PC-3 (cell line): ENCODE measurements at regions not wholly inside any gene's neighbourhood (a gene's known extent, or its start where the extent isn't known, plus 50 kb on each side); places are given as distances from the start of the nearest gene placed in this dataset.

Experiments used
- ATAC-seq: fragments of 200-7000 bp; cut with Tn5 transposase; 2 replicates; pipeline ENCODE4 v1.9.1; 2020; ENCODE audit warnings: mild to moderate bottlenecking, moderate library complexity
- BruUV-seq: library from RNA; stranded (reverse); fragments of 400-500 nt; replicated peaks from 2 replicates; lab custom pipeline; 2021; lab: Mats Ljungman, UMichigan
- CTCF ChIA-PET: fragments of 300-600 bp; sonication (Branson Sonifier 250); formaldehyde crosslinking; loops from one replicate; lab custom pipeline; 2022; ENCODE audit warnings: antibody characterized with exemption; lab: Charles Lee
- POLR2A ChIA-PET: fragments of 300-600 bp; sonication (Branson Sonifier 250); formaldehyde crosslinking; loops from one replicate; lab custom pipeline; 2022; ENCODE audit warnings: antibody characterized with exemption; ENCODE audit not compliant: unreplicated experiment; lab: Charles Lee
- DNase-seq: peaks from one replicate; pipeline ENCODE4 v3.0.0-alpha.2; 2015
- H2AFZ ChIP-seq: fragments of 300-600 bp; sonication (generic); 2 replicates; pipeline ENCODE4 v1.6.0; 2016; ENCODE audit warnings: antibody characterized with exemption, low read length
- H3F3A ChIP-seq: fragments of 300-600 bp; sonication (generic); one replicate; pipeline ENCODE4 v1.6.0; 2017; ENCODE audit warnings: antibody characterized with exemption, low read length, control low read depth, mild to moderate bottlenecking; ENCODE audit not compliant: unreplicated experiment
- H3K27ac ChIP-seq: fragments of 300-600 bp; sonication (generic); 2 replicates; pipeline ENCODE4 v1.5.1; 2016; ENCODE audit warnings: mild to moderate bottlenecking, low read length
- H3K27me3 ChIP-seq: fragments of 300-600 bp; sonication (generic); 2 replicates; pipeline ENCODE4 v1.6.1; 2016; ENCODE audit warnings: low read length, mixed read lengths
- H3K36me3 ChIP-seq: fragments of 300-600 bp; sonication (generic); 2 replicates; pipeline ENCODE4 v1.6.1; 2016; ENCODE audit warnings: low read depth, mixed run types, low read length, mixed read lengths
- H3K4me1 ChIP-seq: fragments of 300-600 bp; sonication (generic); 2 replicates; pipeline ENCODE4 v1.5.1; 2016; ENCODE audit warnings: low read length; ENCODE audit not compliant: insufficient read depth
- H3K4me2 ChIP-seq: fragments of 300-600 bp; sonication (generic); 2 replicates; pipeline ENCODE4 v1.6.0; 2016; ENCODE audit warnings: low read length
- H3K4me3 ChIP-seq: fragments of 300-600 bp; sonication (generic); 2 replicates; pipeline ENCODE4 v1.5.1; 2016; ENCODE audit warnings: mild to moderate bottlenecking, low read length, mixed read lengths
- H3K79me2 ChIP-seq: fragments of 300-600 bp; sonication (generic); 2 replicates; pipeline ENCODE4 v1.6.1; 2017; ENCODE audit warnings: low read length, mixed read lengths
- H3K9ac ChIP-seq: fragments of 300-600 bp; sonication (generic); 2 replicates; pipeline ENCODE4 v1.6.0; 2016; ENCODE audit warnings: mild to moderate bottlenecking, low read length
- H3K9me2 ChIP-seq: fragments of 300-600 bp; sonication (generic); replicated peaks from 2 replicates; pipeline ENCODE4 v1.6.1; 2016; ENCODE audit warnings: mixed run types, low read length, mixed read lengths
- H3K9me3 ChIP-seq: fragments of 300-600 bp; sonication (generic); 2 replicates; pipeline ENCODE4 v1.6.1; 2016; ENCODE audit warnings: low read length, mixed read lengths
- H4K20me1 ChIP-seq: fragments of 300-600 bp; sonication (generic); 2 replicates; pipeline ENCODE4 v1.6.1; 2016; ENCODE audit warnings: low read length, mixed read lengths
- EZH2 ChIP-seq: fragments of 300-600 bp; sonication (generic); IDR thresholded peaks from one replicate; pipeline ENCODE4 v1.6.1; 2017; ENCODE audit warnings: antibody characterized with exemption, mild to moderate bottlenecking, low read length; ENCODE audit not compliant: unreplicated experiment
- EZH2phosphoT487 ChIP-seq: fragments of 300-600 bp; sonication (generic); IDR thresholded peaks from 2 replicates; pipeline ENCODE4 v1.6.1; 2018; ENCODE audit warnings: mild to moderate bottlenecking, antibody characterized with exemption, low read length, borderline replicate concordance
- intact Hi-C: fragments of 100-400 bp; cut with micrococcal nuclease; formaldehyde crosslinking; loops from 2 replicates; pipeline ENCODE4 v1.9.0; 2023
- TF ChIP-seq, protein P1 (sequence below): fragments of 300-600 bp; sonication (generic); conservative IDR thresholded peaks from 2 replicates; pipeline ENCODE4 v1.5.1; 2017; ENCODE audit warnings: antibody characterized with exemption, low read depth, mild to moderate bottlenecking, low read length

DNA sequence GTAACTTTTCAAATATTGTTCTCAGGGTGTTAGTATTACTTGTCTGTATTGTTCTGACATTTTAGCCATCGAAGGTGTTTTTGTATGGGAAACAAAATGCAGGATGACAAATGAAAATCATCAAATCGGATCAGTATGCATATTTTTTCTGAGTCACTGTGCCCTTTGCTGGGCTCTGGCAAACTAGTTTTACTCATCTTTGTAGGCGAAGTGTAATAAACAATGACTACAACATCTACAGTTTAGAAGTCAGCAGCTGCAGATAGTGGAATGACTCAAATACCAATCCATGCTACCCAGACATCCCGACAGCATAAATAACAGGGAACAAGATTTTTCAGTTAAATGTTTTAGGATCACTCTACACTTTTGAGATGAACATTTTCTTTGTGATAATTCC, 557.3 kb upstream of the TENM3 start:
- BruUV-seq: no TSS peak
- no peaks in the 10 kb centered on the region for H3K27me3 ChIP-seq
- CTCF ChIA-PET: interaction anchor here (0.7 kb wide), 1 partner anchor 20 kb away, joined by 7 read pairs; no protein-coding TSS in a partner anchor

DNA sequence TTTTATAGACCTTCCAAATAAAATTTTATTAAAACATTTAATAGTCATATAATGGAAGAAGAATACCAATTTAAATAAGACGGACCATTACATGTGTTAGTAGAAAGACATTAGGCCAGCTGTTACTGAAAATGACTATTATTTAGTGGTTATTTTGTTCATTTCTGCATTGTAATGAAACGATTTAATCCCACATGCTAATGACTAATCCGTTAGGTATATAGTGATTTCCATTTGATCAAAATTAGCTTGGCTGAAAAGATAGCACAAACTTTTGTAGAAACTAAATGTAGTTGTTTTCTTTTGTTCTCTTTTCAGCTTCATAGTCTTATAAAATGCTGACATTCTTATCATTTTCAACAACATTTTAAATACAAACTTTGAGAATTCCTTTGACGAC, 556.1 kb upstream of the TENM3 start:
- Histone ChIP-seq H3F3A (no peaks in the 10 kb centered on the region), H3K79me2 (no peaks in the 10 kb centered on the region), H3K9ac (no peak overlapping the region), H3K4me3 (no peak overlapping the region), H2AFZ (no peak overlapping the region), H3K4me2 (no peak overlapping the region), H3K9me2 (no peaks in the 10 kb centered on the region), H3K4me1 (no peaks in the 10 kb centered on the region), H3K27ac (no peak overlapping the region), H3K9me3 (no peaks in the 10 kb centered on the region), H3K36me3 (no peaks in the 10 kb centered on the region), H3K27me3 (no peaks in the 10 kb centered on the region), H4K20me1 (no peaks in the 10 kb centered on the region)
- intact Hi-C loops: no loop called here
- ChIA-PET POLR2A (no interaction called here), CTCF (no interaction called here)
- DNase-seq (no peak), ATAC-seq (no peak)
- no TSS peak for BruUV-seq
- no peak for TF ChIP-seq EZH2phosphoT487
- TF ChIP-seq EZH2: no peak
- TF ChIP-seq, protein P1, sequence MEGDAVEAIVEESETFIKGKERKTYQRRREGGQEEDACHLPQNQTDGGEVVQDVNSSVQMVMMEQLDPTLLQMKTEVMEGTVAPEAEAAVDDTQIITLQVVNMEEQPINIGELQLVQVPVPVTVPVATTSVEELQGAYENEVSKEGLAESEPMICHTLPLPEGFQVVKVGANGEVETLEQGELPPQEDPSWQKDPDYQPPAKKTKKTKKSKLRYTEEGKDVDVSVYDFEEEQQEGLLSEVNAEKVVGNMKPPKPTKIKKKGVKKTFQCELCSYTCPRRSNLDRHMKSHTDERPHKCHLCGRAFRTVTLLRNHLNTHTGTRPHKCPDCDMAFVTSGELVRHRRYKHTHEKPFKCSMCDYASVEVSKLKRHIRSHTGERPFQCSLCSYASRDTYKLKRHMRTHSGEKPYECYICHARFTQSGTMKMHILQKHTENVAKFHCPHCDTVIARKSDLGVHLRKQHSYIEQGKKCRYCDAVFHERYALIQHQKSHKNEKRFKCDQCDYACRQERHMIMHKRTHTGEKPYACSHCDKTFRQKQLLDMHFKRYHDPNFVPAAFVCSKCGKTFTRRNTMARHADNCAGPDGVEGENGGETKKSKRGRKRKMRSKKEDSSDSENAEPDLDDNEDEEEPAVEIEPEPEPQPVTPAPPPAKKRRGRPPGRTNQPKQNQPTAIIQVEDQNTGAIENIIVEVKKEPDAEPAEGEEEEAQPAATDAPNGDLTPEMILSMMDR: no peak

More for the DNA sequence above, 557.3 kb upstream of the TENM3 start:
- TF ChIP-seq, protein P1: no peak
- TF ChIP-seq EZH2phosphoT487 (no peak), EZH2 (no peak)
- Histone ChIP-seq H3F3A (no peaks in the 10 kb centered on the region), H3K27ac (no peak overlapping the region), H3K4me1 (no peaks in the 10 kb centered on the region), H3K36me3 (no peaks in the 10 kb centered on the region), H3K4me3 (no peak overlapping the region), H3K9me3 (no peaks in the 10 kb centered on the region), H3K9ac (no peak overlapping the region), H2AFZ (no peak overlapping the region), H3K79me2 (no peaks in the 10 kb centered on the region), H3K4me2 (no peak overlapping the region), H4K20me1 (no peaks in the 10 kb centered on the region), H3K9me2 (no peaks in the 10 kb centered on the region)
- POLR2A ChIA-PET: no interaction called here
- ATAC-seq (no peak), DNase-seq (no peak)
- intact Hi-C loops: no loop called here

DNA sequence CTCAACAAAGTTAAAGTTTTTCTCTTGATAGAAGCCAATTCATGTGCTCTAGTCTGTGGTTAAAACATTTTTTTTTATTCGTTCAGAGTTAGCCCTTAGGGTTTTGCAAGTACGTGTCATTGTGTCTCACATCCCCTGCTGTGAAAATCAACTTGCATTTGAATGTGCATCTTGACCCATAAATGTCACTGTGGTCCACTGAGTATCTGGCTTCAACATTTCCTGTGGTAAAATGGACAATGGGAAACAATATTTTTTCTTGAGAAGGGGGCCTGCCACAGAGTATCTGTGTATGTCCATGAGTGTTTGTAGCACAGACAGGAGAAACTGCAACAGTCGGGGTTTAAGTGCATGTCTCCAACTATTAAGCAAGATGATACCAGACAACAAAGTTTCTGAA, 554.8 kb upstream of the TENM3 start:
- CTCF ChIA-PET: no interaction called here
- Histone ChIP-seq H3K4me2 (no peak overlapping the region), H3F3A (no peaks in the 10 kb centered on the region), H3K4me3 (no peak overlapping the region), H3K9me3 (no peaks in the 10 kb centered on the region), H4K20me1 (no peaks in the 10 kb centered on the region), H3K4me1 (no peaks in the 10 kb centered on the region), H2AFZ (no peak overlapping the region), H3K9me2 (no peaks in the 10 kb centered on the region), H3K27me3 (no peaks in the 10 kb centered on the region), H3K27ac (no peak overlapping the region), H3K36me3 (no peaks in the 10 kb centered on the region), H3K9ac (no peak overlapping the region), H3K79me2 (no peaks in the 10 kb centered on the region)
- ATAC-seq: no peak
- DNase-seq: no peak
- TF ChIP-seq EZH2phosphoT487 (no peak), EZH2 (no peak)
- TF ChIP-seq, protein P1: no peak
- intact Hi-C loops: no loop called here
- no TSS peak for BruUV-seq
- POLR2A ChIA-PET: no interaction called here
